H1 (cell line): ENCODE measurements at regions not wholly inside any gene's neighbourhood (a gene's known extent, or its start where the extent isn't known, plus 50 kb on each side); places are given as distances from the start of the nearest gene placed in this dataset.

Source experiments
- CTCF ChIA-PET: fragments of 300-600 bp; sonication (Branson Sonifier 250); formaldehyde crosslinking; loops from one replicate; lab custom pipeline; 2021; ENCODE audit not compliant: partially characterized antibody; lab: Charles Lee
- POLR2A ChIA-PET: fragments of 300-600 bp; sonication (Branson Sonifier 250); formaldehyde crosslinking; loops from one replicate; lab custom pipeline; 2021; ENCODE audit warnings: inconsistent platforms; ENCODE audit not compliant: partially characterized antibody; lab: Charles Lee
- DNase-seq, 2 experiments: peaks; one replicate each; pipeline versions ENCODE4 v3.0.0 to v3.0.0-alpha.2; 2010 to 2022; ENCODE audit warnings: low spot score in 2 of 2, low read depth in 1 of 2, mixed read lengths in 1 of 2
- FAIRE-seq: peaks from 2 replicates; lab custom pipeline; 2011; peaks lifted over from hg19 to GRCh38; lab: Jason Lieb, UNC
- H2AFZ ChIP-seq: 2 replicates; pipeline ENCODE4 v1.8.1; 2012; ENCODE audit warnings: low read length, inconsistent platforms
- H2AK5ac ChIP-seq: 2 replicates; pipeline ENCODE4 v1.6.1; 2013; ENCODE audit warnings: low read depth, low read length
- H2BK120ac ChIP-seq: replicated peaks from 2 replicates; pipeline ENCODE3; 2013; ENCODE audit warnings: low read depth, low read length, inconsistent platforms
- H2BK12ac ChIP-seq: 2 replicates; pipeline ENCODE4 v1.6.1; 2013; ENCODE audit warnings: low read depth, low read length
- H2BK15ac ChIP-seq: 2 replicates; pipeline ENCODE4 v1.6.1; 2013; ENCODE audit warnings: low read length
- H2BK20ac ChIP-seq: 2 replicates; pipeline ENCODE4 v1.6.1; 2013; ENCODE audit warnings: low read length
- H2BK5ac ChIP-seq: 2 replicates; pipeline ENCODE4 v1.6.1; 2013; ENCODE audit warnings: low read depth, low read length
- H3K14ac ChIP-seq: 2 replicates; pipeline ENCODE4 v1.6.1; 2013; ENCODE audit warnings: inconsistent platforms; ENCODE audit not compliant: insufficient read length
- H3K18ac ChIP-seq: 2 replicates; pipeline ENCODE4 v1.6.1; 2013; ENCODE audit warnings: low read length; ENCODE audit errors: extremely low read depth
- H3K23ac ChIP-seq: 2 replicates; pipeline ENCODE4 v1.6.1; 2013; ENCODE audit warnings: inconsistent platforms; ENCODE audit not compliant: insufficient read length
- H3K23me2 ChIP-seq: 2 replicates; pipeline ENCODE4 v1.6.1; 2013; ENCODE audit warnings: low read depth, low read length
- H3K27ac ChIP-seq: 2 replicates; pipeline ENCODE4 v1.6.1; 2011; ENCODE audit warnings: low read depth, low read length, inconsistent platforms
- H3K27me3 ChIP-seq, 4 experiments: replicated peaks in 1 of 4; 1 replicate in 1 of 4; 2 replicates in 3 of 4; pipeline versions ENCODE4 v1.6.1 to v1.8.1; 2011 to 2013; ENCODE audit warnings: low read length in 3 of 4, mild to moderate bottlenecking in 3 of 4, inconsistent platforms in 2 of 4, mixed read lengths in 2 of 4, moderate library complexity in 1 of 4; ENCODE audit not compliant: control insufficient read depth in 3 of 4, insufficient read depth in 3 of 4; ENCODE audit errors: extremely low read depth in 1 of 4
- H3K36me3 ChIP-seq, 4 experiments: 2 replicates each; pipeline versions ENCODE4 v1.6.1 to v1.8.1; 2011 to 2013; ENCODE audit warnings: mild to moderate bottlenecking in 4 of 4, low read length in 3 of 4, moderate library complexity in 2 of 4, control low read depth in 1 of 4, inconsistent platforms in 1 of 4; ENCODE audit not compliant: insufficient read depth in 4 of 4, control insufficient read depth in 2 of 4
- H3K4ac ChIP-seq: replicated peaks from 2 replicates; pipeline ENCODE3; 2013; ENCODE audit warnings: low read length, low read depth, mixed read lengths, inconsistent platforms; ENCODE audit not compliant: insufficient read length
- H3K4me1 ChIP-seq, 4 experiments: replicated peaks in 1 of 4; 1 replicate in 1 of 4; 2 replicates in 3 of 4; pipeline versions ENCODE4 v1.6.1 to v1.8.1; 2011 to 2013; ENCODE audit warnings: low read length in 3 of 4, inconsistent platforms in 2 of 4, mixed read lengths in 1 of 4; ENCODE audit not compliant: insufficient read depth in 4 of 4, control insufficient read depth in 3 of 4
- H3K4me2 ChIP-seq, 2 experiments: 2 replicates each; pipeline versions ENCODE4 v1.6.1 to v1.8.1; 2011 to 2013; ENCODE audit warnings: low read depth in 2 of 2, low read length in 2 of 2, control low read depth in 1 of 2, inconsistent platforms in 1 of 2, mild to moderate bottlenecking in 1 of 2; ENCODE audit not compliant: insufficient read depth in 1 of 2
- H3K4me3 ChIP-seq, 4 experiments: fragments of 200-600, 300-600 bp in 1 of 4; sonication (generic), shearing (Covaris generic), sonication (Bioruptor Twin) in 1 of 4; 2 replicates each; pipeline versions ENCODE4 v1.5.1 to v1.8.1; 2011 to 2016; ENCODE audit warnings: low read length in 4 of 4, low read depth in 3 of 4, control low read depth in 2 of 4, inconsistent platforms in 2 of 4, mild to moderate bottlenecking in 2 of 4, mixed read lengths in 1 of 4, moderate library complexity in 1 of 4; ENCODE audit not compliant: insufficient read depth in 2 of 4; ENCODE audit errors: extremely low read depth in 1 of 4
- H3K56ac ChIP-seq: replicated peaks from 2 replicates; pipeline ENCODE3; 2013; ENCODE audit warnings: low read depth, mild to moderate bottlenecking, mixed read lengths, low read length, inconsistent platforms; ENCODE audit not compliant: insufficient read length
- H3K79me1 ChIP-seq: 2 replicates; pipeline ENCODE4 v1.6.1; 2013; ENCODE audit warnings: low read depth, low read length, control low read depth
- H3K79me2 ChIP-seq, 2 experiments: 2 replicates each; pipeline versions ENCODE4 v1.6.1 to v1.8.1; 2012 to 2013; ENCODE audit warnings: low read length in 2 of 2, mild to moderate bottlenecking in 2 of 2, inconsistent platforms in 1 of 2; ENCODE audit not compliant: insufficient read depth in 2 of 2, control insufficient read depth in 1 of 2
- H3K9ac ChIP-seq, 4 experiments: replicated peaks in 1 of 4; 1 replicate in 1 of 4; 2 replicates in 3 of 4; pipeline versions ENCODE4 v1.6.1 to v1.8.1; 2011 to 2013; ENCODE audit warnings: low read depth in 3 of 4, low read length in 3 of 4, control low read depth in 2 of 4, mild to moderate bottlenecking in 2 of 4, moderate library complexity in 2 of 4, inconsistent platforms in 1 of 4; ENCODE audit errors: extremely low read depth in 1 of 4
- H3K9me3 ChIP-seq, 2 experiments: 2 replicates each; pipeline versions ENCODE4 v1.6.1 to v1.8.1; 2012 to 2013; ENCODE audit warnings: mild to moderate bottlenecking in 2 of 2, moderate library complexity in 2 of 2, control low read depth in 1 of 2, inconsistent platforms in 1 of 2, low read depth in 1 of 2, low read length in 1 of 2, mixed read lengths in 1 of 2; ENCODE audit not compliant: insufficient read depth in 2 of 2
- H4K20me1 ChIP-seq, 2 experiments: replicated peaks in 1 of 2; 2 replicates each; pipeline versions ENCODE3 to v1.8.1; 2011 to 2013; ENCODE audit warnings: inconsistent platforms in 2 of 2, low read length in 2 of 2, mild to moderate bottlenecking in 1 of 2; ENCODE audit not compliant: insufficient read depth in 2 of 2, control insufficient read depth in 1 of 2
- H4K5ac ChIP-seq: 2 replicates; pipeline ENCODE4 v1.6.1; 2013; ENCODE audit warnings: low read length, low read depth, mixed read lengths, inconsistent platforms; ENCODE audit not compliant: insufficient read length
- H4K8ac ChIP-seq: 2 replicates; pipeline ENCODE4 v1.8.0; 2013; ENCODE audit warnings: mild to moderate bottlenecking, moderate library complexity, low read length, inconsistent platforms; ENCODE audit not compliant: insufficient read depth; ENCODE audit errors: extremely low read depth
- H4K91ac ChIP-seq: replicated peaks from 2 replicates; pipeline ENCODE3; 2013; ENCODE audit warnings: low read length, mixed read lengths, inconsistent platforms; ENCODE audit not compliant: insufficient read length
- ATF3 ChIP-seq: IDR thresholded peaks from 2 replicates; pipeline ENCODE4 v1.6.1; 2011; ENCODE audit warnings: low read depth, mild to moderate bottlenecking, low read length; ENCODE audit not compliant: insufficient read depth
- BRCA1 ChIP-seq: IDR thresholded peaks from 2 replicates; pipeline ENCODE4 v1.6.1; 2012; ENCODE audit warnings: low read depth, low read length, improper control_type of control experiment
- CHD1 ChIP-seq: IDR thresholded peaks from 2 replicates; pipeline ENCODE4 v1.6.1; 2012; ENCODE audit warnings: low read depth, low read length, improper control_type of control experiment
- EGR1 ChIP-seq: IDR thresholded peaks from 2 replicates; pipeline ENCODE4 v1.6.1; 2011; ENCODE audit warnings: low read depth, low read length, borderline replicate concordance
- SIN3A ChIP-seq, 2 experiments: IDR thresholded peaks in 1 of 2; conservative IDR thresholded peaks in 1 of 2; 2 replicates each; pipeline ENCODE4 v1.6.1; 2011 to 2012; ENCODE audit warnings: low read length in 2 of 2, improper control_type of control experiment in 1 of 2, low read depth in 1 of 2, mild to moderate bottlenecking in 1 of 2
- SP1 ChIP-seq: IDR thresholded peaks from 2 replicates; pipeline ENCODE4 v1.6.1; 2011; ENCODE audit warnings: low read depth, low read length
- TEAD4 ChIP-seq: IDR thresholded peaks from 2 replicates; pipeline ENCODE4 v1.6.1; 2012; ENCODE audit warnings: low read depth, low read length, inconsistent platforms, mixed read lengths
- WGBS, 2 experiments: shearing (Covaris generic) in 1 of 2; methylation state at CpG; one replicate each; pipeline versions ENCODE4 v1.1.6 to v1.1.7; 2013 to 2015; ENCODE audit warnings: low lambda C conversion rate in 2 of 2, mixed read lengths in 2 of 2, inconsistent platforms in 1 of 2, low coverage in 1 of 2, missing lambda C conversion rate in 1 of 2; ENCODE audit not compliant: insufficient replicate concordance in 2 of 2, insufficient coverage in 1 of 2, insufficient read length in 1 of 2; ENCODE audit errors: extremely low coverage in 1 of 2, missing lambda C conversion rate in 1 of 2; 5-methylcytosine and 5-hydroxymethylcytosine counted together

- no peak for FAIRE-seq
- CTCF ChIA-PET, result no interaction called here
- POLR2A ChIA-PET, result no interaction called here
These were observed 93.7 kb upstream of the DPH5 start for GRCh38 chr1:101119289-101119688.

More at GRCh38 chr1:101119289-101119688, 93.7 kb upstream of the DPH5 start:
- WGBS, 2 experiments, result 94% methylated on average over 4 of the region's 4 CpGs; no CpG with 5 or more reads in 1 of the 2 experiments
- Histone ChIP-seq H3K79me2 (no peaks in the 10 kb centered on the region), H3K18ac (no peak overlapping the region), H3K14ac (no peak overlapping the region), H2BK20ac (no peak overlapping the region), H2BK120ac (no peak overlapping the region), H3K27ac (no peak overlapping the region), H3K9ac (no peak overlapping the region), H4K8ac (no peak overlapping the region), H3K79me1 (no peaks in the 10 kb centered on the region), H3K4me1 (no peaks in the 10 kb centered on the region), H4K5ac (no peak overlapping the region), H2AK5ac (no peak overlapping the region), H2BK15ac (no peak overlapping the region), H2BK5ac (no peak overlapping the region), H3K23me2 (no peaks in the 10 kb centered on the region), H2BK12ac (no peak overlapping the region), H2AFZ (no peak overlapping the region), H3K23ac (no peak overlapping the region), H3K4me2 (no peak overlapping the region), H3K27me3 (no peaks in the 10 kb centered on the region), H3K4ac (no peak overlapping the region), H3K4me3 (no peak overlapping the region), H3K36me3 (no peaks in the 10 kb centered on the region), H4K20me1 (no peaks in the 10 kb centered on the region), H3K56ac (no peak overlapping the region), H4K91ac (no peak overlapping the region), H3K9me3 (no peaks in the 10 kb centered on the region)
- DNase-seq, result no peak
- TF ChIP-seq CHD1 (no peak), EGR1 (no peak), BRCA1 (no peak), SP1 (no peak), ATF3 (no peak), SIN3A (conservative IDR thresholded peaks at IDR 0.05 in 1 of 2, IDR thresholded peaks at IDR 0.05 in 1 of 2; ENCODE audit: low read depth in 1 of 2, low read length in 2 of 2) (no peak), TEAD4 (no peak)
